ENCODE measurements at regions not wholly inside any gene's neighbourhood (a gene's known extent, or its start where the extent isn't known, plus 50 kb on each side); places are given as distances from the start of the nearest gene placed in this dataset.
"Not testable (repeated sequence)": the region's sequence is repeated elsewhere in the genome, so short reads cannot be mapped to it uniquely, and the experiment has no call there.

DNA sequence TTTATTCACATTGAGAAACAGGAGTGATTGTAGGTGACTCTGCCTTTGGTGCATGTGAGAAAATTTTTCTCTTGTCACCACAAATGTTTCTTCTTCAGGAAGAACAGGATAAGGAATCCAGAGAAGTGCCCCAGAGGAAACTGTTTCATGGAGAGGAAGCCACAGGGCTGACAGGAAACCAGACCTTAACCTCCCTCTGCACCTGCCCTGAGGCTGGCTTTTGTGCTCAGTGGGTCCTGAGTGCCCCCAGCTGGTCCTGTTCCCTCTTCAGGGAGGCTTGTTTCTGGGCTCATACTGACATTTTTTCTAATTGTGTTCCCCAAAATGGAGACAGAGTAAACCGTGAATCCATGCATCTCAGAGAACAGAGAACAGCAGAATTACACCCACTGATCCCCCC, 546.3 kb downstream of the GOLGA6L6 start:
- DNase-seq (ENCODE audit: low read depth): not testable (repeated sequence)

DNA sequence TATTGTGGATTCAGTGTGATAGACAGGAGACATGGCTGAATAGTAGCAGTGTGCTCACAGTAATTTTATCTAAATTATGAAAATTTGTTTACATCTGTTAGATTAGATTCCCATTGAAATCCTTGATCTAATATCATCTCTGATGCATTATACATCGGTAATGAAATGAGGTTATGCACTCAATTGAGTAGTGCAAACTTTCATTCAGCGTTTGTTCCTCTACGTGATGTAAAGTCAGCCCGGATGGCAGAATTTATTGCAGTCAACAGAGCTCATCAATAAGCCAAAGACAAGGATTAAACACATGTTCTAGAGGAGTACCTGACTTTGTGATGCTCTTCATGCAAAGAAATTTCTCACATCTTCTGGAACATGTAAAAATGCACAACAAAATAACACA, 549.2 kb downstream of the GOLGA6L6 start:
- DNase-seq (ENCODE audit: low read depth): no peak

DNA sequence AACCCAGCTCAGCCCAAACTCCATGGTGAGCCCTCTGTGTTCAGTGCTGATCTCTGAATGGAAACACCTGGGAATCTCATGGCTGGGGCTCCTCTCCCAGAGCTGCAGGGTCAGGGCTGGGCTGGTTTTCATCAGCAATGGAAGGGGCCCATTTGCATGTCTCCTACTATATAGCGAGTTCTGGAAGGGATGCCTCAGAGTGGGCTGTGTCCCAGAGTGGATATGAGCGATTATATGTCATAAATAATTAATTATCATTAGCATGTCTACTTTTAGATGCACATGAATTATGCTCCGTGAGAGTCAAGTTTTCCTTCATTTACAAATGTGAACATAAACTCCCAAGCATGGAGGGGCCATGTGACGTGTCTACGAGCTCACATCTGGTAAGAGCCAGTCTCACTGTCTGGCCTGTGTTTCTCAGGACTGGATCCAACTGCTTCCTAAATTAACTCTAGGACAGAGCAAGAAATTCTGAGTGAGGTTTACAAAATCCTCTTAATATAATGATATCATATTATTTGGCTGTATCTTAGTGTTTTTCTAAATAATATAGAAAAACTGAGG, 553.4 kb downstream of the GOLGA6L6 start:
- DNase-seq (ENCODE audit: low read depth): no peak

DNA sequence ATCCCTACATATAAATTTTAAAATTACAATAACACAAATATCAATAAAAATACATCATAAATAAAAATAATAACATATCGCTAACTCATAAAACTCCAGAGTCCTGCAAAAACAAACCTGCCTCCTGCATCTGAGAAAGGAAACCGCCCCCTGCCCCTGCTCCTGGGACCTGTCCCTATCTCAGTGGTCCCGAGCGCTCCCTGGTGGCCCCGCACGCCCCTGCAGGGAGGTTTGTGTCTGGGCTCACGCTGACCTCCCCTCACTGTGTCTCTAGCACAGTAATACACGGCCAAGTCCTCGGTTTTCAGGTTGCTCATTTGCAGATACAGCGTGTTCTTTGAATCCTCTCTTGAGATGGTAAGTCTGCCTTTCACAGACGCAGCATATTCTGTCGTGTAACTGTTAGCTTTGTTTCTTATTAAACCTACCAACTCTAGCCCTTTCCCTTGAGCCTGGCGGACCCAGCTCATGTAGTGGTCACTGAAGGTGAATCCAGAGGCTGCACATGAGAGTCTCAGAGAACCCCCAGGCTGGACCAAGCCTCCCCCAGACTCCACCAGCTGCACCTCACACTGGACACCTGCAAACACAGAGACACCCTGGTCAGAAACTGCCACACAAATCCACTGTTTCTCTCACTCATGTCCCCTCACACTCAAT, 554.1 kb downstream of the GOLGA6L6 start:
- DNase-seq (ENCODE audit: low read depth): no peak

DNA sequence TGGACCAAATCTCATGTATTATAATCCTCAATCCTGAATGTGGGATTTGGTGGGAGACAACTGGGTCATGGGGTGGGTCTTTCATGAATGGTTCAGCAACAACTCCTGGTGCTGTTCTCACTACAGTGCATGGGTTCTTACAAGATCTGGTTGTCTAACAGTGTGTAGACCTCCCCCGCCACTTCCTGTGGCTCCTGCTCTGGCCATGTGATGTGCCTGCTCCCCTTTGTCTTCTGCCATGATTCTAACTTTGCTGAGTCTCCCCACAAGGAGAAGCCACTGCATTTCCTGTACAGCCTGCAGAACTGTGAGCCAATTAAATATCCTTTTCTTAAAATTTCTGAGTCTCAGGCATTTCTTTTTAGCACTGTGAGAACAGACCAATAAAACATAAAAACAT, 557.5 kb downstream of the GOLGA6L6 start:
- DNase-seq (ENCODE audit: low read depth): no peak

DNA sequence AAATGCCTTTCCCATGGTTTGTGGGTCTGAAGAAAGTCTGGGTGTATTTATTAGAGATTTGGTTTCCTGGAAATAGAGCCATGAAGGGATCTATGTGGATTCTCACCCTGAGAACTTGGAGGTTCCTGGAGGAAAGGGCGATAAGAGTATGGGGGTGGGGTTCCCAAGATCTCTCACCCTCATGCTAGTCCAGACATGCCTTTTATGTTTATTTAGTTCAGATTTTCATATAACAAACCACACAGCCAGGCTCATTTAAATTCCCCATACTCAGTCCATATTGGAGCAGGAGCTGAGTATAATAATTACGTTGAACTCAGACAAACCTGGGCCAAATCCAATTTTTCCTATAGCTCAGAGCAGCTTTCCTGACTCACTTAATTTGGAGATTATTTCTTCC, 566.6 kb downstream of the GOLGA6L6 start:
- no peak for DNase-seq (ENCODE audit: low read depth)

DNA sequence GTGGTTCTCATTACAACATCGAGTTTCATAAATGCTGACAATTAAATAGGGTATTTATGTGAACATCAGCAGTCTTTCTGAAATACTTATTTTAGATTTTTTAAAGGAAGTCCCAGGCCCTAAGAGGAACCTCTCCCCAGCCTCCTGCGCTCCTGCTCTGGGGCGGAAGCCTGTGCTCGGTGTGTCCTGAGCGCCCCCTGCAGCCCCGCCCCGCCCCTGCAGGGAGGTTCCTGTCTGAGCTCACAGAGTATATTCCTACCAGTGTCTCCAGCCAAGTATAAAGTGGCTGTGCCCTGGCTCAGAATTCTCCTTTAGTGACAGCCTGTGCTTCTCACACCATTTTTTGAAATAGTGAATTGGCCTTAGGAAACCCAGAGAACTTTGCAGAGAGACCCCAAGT, 567.9 kb downstream of the GOLGA6L6 start:
- no peak for DNase-seq (ENCODE audit: low read depth)

DNA sequence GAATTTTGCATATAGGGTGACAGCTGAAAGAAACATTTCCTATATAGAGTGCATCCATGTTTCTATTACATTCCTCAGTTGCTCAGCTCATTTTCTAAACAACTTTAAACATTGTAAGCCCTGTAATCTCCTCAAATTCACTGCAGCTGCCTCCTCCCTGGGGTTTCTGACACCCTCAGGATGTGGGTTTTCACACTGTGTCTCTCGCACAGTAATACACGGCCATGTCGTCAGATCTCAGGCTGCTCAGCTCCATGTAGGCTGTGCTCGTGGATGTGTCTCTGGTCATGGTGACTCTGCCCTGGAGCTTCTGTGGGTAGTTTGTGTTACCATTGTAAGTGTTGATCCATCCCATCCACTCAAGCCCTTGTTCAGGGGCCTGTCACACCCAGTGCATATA, 569.0 kb downstream of the GOLGA6L6 start:
- not testable (repeated sequence) for DNase-seq (ENCODE audit: low read depth)

DNA sequence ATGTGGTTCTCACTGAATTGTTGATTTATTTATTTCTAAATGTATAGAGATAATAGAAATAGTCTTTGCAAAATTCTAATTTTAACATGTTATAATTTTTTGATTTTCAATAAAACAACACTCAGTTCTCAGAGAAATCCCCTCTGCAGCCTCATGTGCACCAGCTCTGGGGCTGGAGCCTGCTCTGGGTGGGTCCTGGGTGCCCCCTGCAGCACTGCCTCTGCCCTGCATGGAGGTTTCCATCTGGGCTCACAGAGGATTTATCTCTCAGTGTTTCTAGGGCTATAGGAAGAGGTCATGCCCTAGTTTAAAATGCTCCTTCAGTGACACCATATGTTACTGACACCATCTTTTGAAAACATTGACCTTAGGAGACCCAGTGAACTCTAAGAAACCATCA, 576.0 kb downstream of the GOLGA6L6 start:
- not testable (repeated sequence) for DNase-seq (ENCODE audit: low read depth)

DNA sequence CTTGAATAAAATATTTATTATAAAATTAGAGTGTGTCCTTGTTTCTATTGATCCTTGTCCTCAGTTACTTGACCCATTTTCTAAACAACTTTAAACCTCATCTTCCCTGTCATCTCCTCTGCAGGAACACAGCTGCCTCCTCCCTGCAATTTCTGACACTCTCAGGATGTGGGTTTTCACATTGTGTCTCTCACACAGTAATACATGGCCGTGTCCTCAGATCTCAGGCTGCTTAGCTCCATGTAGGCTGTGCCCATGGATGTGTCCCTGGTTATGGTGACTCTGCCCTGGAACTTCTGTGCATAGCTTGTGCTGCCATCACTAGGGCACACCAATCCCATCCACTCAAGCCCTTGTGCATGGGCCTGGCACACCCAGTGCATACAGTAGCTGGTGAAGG, 577.1 kb downstream of the GOLGA6L6 start:
- DNase-seq (ENCODE audit: low read depth): not testable (repeated sequence)

DNA sequence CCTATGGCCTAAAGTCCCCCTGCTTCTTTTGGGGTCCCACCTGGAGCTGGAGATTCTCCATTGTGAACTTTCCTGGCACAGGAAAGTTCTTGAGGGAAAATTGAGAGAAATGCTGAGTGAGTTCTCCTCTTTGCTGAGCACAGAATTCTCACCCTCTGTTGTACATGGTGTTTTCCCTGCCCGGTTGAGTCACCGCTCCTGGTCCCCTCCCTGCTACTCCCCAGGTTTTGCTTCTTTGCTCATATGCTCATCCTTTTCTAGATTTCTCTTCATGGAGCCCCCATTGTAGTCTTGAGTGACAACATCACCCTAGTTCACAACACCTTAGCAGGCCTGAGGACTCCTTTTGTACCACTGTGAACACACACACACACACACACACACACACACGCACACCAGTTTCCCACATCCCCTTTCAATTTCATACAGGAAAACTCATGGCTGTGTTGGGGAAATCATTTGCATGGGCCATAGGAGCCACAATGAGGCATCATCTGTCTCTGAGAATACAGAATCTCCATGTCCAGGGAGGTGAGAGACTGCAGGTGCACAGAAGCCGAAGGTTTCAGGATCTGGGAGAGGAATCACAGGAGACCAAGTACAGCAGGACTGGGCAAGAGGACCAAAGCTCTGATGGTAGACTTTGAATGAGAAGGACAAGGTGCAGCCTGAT, 585.3 kb downstream of the GOLGA6L6 start:
- DNase-seq (ENCODE audit: low read depth): no peak

DNA sequence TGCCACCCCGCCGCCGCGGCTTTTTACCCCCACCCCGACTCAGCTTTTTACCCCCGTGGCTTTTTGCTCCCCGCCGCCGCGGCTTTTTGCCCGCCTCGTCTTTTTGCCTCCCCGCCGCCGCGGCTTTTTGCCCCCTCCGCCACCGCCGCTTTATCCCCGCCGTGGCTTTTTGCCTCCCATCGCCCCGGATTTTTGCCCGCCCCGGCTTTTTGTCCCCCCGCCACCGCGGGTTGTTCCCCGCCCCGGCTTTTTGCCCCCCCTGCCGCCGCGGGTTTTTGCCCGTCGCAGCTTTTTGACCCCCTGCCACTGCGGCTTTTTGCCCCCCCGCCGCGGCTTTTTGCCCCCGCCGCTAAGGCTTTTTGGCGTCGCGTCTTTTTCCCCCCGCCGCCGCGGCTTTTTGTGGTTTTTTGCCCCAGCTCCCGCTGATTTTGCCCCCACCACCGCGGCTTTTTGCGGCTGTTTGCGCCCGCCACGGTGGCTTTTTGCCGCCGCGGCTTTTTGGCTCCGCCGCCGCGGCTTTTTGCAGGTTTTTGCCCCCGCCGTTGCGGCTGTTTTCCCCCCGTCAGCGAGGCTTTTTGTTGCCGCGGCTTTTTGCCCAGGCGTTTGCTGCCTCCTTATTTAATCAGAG, 597.2 kb downstream of the GOLGA6L6 start:
- DNase-seq (ENCODE audit: low read depth): no peak

DNA sequence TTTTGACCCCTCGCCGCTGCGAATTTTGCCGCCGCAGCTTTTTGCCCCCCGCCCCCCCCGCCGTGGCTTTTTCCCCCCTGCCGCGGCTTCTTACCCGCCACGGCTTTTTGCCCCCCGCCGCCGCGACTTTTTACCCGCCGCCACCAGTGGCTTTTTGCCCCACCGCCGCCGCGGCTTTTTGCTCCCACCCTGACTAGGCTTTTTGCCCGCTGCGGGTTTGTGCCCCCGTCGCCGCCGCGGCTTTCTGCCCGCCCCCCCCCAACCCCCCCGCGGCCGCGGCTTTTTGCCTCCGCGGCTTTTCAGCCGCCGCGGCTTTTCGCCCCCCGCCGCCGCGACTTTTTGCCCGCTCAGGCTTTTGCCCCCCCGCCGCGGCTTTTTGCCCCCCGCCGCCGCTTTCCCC, 598.1 kb downstream of the GOLGA6L6 start:
- DNase-seq (ENCODE audit: low read depth): no peak

DNA sequence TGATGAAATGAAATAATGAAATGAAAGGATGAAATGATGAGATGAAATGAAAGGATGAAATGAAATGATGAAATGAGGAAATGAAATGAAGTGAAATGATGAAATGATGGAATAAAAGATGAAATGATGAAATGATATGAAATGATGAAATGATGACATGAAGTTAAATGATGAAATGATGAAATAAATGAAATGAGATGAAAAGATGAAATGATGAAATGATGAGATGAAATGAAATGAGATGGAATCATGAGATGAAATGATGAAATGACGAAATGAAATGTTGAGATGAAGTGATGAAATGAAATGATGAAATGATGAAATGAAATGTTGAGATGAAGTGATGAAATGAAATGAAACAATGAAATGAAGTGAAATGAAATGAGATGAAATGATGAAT, 638.3 kb downstream of the GOLGA6L6 start:
- not testable (repeated sequence) for DNase-seq (ENCODE audit: low read depth)

DNA sequence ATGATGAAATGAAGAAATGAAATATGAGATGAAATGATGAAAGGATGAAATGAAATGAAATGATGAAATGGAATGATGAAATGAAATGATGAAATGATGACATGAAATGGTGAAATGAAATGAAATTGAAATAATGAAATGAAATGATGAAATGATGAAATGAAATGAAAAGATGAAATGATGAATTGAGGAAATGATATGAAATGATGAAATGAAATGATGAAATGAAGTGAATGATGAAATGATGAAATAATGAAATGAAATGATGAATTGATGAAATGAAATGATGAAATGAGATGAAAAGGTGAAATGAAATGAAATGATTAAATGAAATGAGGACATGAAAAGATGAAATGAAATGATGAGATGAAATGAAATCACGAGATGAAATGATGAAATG, 639.2 kb downstream of the GOLGA6L6 start:
- DNase-seq (ENCODE audit: low read depth): not testable (repeated sequence)

DNA sequence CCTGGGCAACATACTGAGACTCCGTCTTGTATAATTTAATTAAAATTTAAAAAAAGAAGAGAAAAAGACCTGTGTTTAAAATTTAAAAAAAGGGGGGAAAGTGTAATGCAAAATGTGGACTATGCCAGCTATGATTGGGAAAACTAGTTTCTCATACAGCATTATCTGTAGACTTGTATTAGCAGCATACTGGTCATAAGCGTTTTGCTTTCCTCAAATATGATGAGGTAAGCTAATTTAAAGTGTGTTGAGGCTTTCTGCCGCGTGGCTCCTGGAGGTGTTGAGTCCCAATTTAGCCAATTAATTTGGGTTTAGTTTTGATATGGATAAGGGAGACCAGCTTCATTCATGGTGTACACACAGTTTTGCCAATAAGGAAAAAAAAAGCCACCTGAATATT, 640.2 kb downstream of the GOLGA6L6 start:
- not testable (repeated sequence) for DNase-seq (ENCODE audit: low read depth)

DNA sequence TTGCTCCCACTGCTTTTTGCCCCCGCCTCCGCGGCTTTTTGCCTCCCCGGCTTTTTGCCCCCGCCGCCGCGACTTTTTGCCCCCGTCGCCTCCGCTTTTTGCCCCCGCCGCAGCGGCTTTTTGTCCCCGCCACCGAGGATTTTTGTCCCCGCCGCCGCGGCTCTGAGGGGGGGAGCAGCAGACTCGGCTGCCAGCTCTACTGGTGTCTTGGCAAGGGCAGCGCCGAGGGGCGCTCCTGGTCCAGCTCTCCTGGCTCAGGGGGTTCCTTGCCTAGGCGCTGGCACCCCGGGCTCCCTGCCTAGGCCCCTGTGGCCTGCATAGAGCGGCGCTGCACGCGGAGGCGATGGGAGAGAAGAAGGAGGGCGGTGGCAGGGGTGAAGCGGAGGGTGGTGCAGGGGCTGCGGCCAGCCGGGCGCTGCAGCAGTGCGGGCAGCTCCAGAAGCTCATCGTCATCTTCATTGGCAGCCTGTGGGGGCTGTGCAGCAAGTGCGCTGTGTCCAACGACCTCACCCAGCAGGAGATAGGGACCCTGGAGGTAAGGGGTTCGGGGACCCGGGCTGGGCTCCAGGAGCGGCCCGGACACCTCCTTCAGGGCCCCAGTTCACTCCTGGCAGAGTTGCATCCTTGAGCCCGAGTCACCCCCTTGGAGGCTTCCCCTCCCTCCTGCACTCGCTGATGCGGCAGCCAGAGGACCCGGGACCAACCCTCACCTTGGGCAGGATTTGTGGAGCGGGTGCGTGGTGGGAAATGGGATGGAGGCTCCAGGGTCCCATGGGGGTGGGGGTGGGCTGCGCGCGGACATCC, 642.4 kb downstream of the GOLGA6L6 start:
- no peak for DNase-seq (ENCODE audit: low read depth)

DNA sequence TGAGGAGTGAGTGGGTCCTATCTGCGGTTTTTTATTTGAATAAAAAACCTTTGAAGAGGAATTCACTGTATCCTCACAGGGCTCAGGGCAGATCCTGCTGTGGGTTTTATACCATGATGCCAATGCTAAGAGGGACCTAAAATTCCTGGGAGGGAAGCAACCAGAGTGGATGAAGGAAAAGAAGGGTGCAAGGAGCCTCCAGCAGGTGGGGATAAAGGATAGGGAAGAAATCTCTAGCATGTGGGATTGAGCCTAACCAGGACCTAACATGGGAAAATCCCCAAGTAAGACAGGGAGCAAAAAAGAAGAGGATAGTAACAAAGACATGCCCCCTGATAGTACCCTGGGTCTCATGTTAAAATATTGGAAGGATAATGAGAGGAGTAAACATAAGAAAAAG, 652.8 kb downstream of the GOLGA6L6 start:
- DNase-seq (ENCODE audit: low read depth): not testable (repeated sequence)

DNA sequence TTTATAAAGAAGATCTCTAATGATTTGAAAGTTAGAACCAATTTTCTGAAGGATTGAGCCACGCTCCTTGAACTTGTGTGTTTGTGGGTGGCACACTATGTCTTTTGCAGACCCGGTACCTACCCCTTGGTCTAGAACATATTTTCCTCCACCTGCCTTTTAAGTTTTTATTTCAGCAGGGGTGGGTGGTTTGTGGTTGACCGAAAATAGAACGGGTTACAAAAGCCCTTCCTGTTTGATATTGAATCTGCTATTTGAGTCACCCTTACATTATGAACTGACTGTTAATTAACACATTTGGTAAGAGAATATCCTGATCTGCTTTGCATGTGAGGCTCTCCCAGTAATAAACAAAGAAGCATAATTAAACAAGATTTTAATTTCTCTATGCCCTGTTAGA, 697.5 kb downstream of the GOLGA6L6 start:
- not testable (repeated sequence) for DNase-seq (ENCODE audit: low read depth)

Data from T-helper 22 cell (primary cell).